ENCODE measurements at regions not wholly inside any gene's neighbourhood (a gene's known extent, or its start where the extent isn't known, plus 50 kb on each side); places are given as distances from the start of the nearest gene placed in this dataset.

- TF ChIP-seq YY1 (IDR thresholded peaks at IDR 0.05; ENCODE audit: low read depth) (no peak), CREB1 (IDR thresholded peaks at IDR 0.05; ENCODE audit: low read depth) (no peak), EP300 (IDR thresholded peaks at IDR 0.05; ENCODE audit: borderline replicate concordance) (no peak), RAD21 (IDR thresholded peaks at IDR 0.05; ENCODE audit: low read depth) (no peak), REST (IDR thresholded peaks at IDR 0.05; ENCODE audit: low read depth) (no peak), TCF12 (IDR thresholded peaks at IDR 0.05; ENCODE audit: low read depth) (no peak), TAF1 (IDR thresholded peaks at IDR 0.05; ENCODE audit: low read depth) (no peak), ZBTB7A (IDR thresholded peaks at IDR 0.05; ENCODE audit: low read depth) (no peak), CEBPB (IDR thresholded peaks at IDR 0.05) (no peak)
These were observed 180.4 kb downstream of the TRIB2 start for GRCh38 chr2:12897181-12897580.

All from Ishikawa (cell line).